HCT116 (cell line): ENCODE measurements at regions not wholly inside any gene's neighbourhood (a gene's known extent, or its start where the extent isn't known, plus 50 kb on each side); places are given as distances from the start of the nearest gene placed in this dataset.

Source experiments
- ATAC-seq: fragments of 200-7000 bp; cut with Tn5 transposase; 2 replicates; pipeline ENCODE4 v1.9.1; 2020; ENCODE audit warnings: mild to moderate bottlenecking, moderate library complexity
- BruUV-seq: library from RNA; stranded (reverse); fragments of 400-500 nt; replicated peaks from 2 replicates; lab custom pipeline; 2021; lab: Mats Ljungman, UMichigan
- CTCF ChIA-PET: fragments of 300-600 bp; sonication (Branson Sonifier 250); formaldehyde crosslinking; loops from one replicate; lab custom pipeline; 2021; ENCODE audit warnings: antibody characterized with exemption; lab: Charles Lee
- POLR2A ChIA-PET: fragments of 300-600, 350-600 bp; sonication (Branson Sonifier 250); formaldehyde crosslinking; loops from one replicate; lab custom pipeline; 2021; ENCODE audit warnings: antibody characterized with exemption; lab: Charles Lee
- RAD21 ChIA-PET, 2 experiments: fragments of 300-600 bp; sonication (Branson Sonifier 250); formaldehyde crosslinking; loops; one replicate each; lab custom pipeline; 2023; ENCODE audit warnings: low total read pairs in 2 of 2; ENCODE audit not compliant: uncharacterized antibody in 2 of 2, unreplicated experiment in 2 of 2, low non-redundant PET in 1 of 2; lab: Charles Lee
- DNase-seq: peaks from one replicate; pipeline ENCODE4 v3.0.0-alpha.2; 2010; ENCODE audit warnings: low read depth, low spot score
- H2AFZ ChIP-seq: fragments of 200-600 bp; shearing (Covaris generic), sonication (generic); 2 replicates; pipeline ENCODE4 v1.6.1; 2017; ENCODE audit warnings: low read depth, mixed run types, mixed read lengths, antibody characterized with exemption, low read length; ENCODE audit not compliant: poor library complexity, severe bottlenecking
- H3K27ac ChIP-seq: 2 replicates; pipeline ENCODE4 v1.5.1; 2012; ENCODE audit warnings: low read depth, low read length
- H3K27me3 ChIP-seq: fragments of 200-600 bp; sonication (generic); 2 replicates; pipeline ENCODE4 v1.6.1; 2016; ENCODE audit warnings: mixed run types, low read length, mixed read lengths; ENCODE audit not compliant: insufficient read depth
- H3K36me3 ChIP-seq, 2 experiments: fragments of 200-500 bp in 1 of 2; fragments of 200-600 bp in 1 of 2; sonication (Bioruptor generic) in 1 of 2; sonication (generic) in 1 of 2; 2 replicates each; pipeline versions ENCODE4 v1.5.1 to v1.6.1; 2014 to 2016; ENCODE audit warnings: low read length in 2 of 2, inconsistent platforms in 1 of 2, mixed read lengths in 1 of 2, mixed run types in 1 of 2; ENCODE audit not compliant: insufficient read depth in 2 of 2, control insufficient read depth in 1 of 2
- H3K4me1 ChIP-seq, 2 experiments: fragments of 200-600 bp in 1 of 2; sonication (generic) in 1 of 2; 2 replicates each; pipeline versions ENCODE4 v1.5.1 to v1.6.1; 2012 to 2017; ENCODE audit warnings: low read length in 2 of 2, inconsistent platforms in 1 of 2, mild to moderate bottlenecking in 1 of 2, mixed read lengths in 1 of 2, mixed run types in 1 of 2, moderate library complexity in 1 of 2; ENCODE audit not compliant: insufficient read depth in 2 of 2, control insufficient read depth in 1 of 2
- H3K4me2 ChIP-seq: fragments of 200-600 bp; sonication (generic); 2 replicates; pipeline ENCODE4 v1.6.1; 2017; ENCODE audit warnings: mixed run types, low read length, mixed read lengths
- H3K4me3 ChIP-seq, 2 experiments: fragments of 200-600 bp in 1 of 2; sonication (generic) in 1 of 2; replicated peaks in 1 of 2; 2 replicates each; pipeline ENCODE4 v1.5.1; 2011 to 2016; ENCODE audit warnings: low read length in 2 of 2, control low read depth in 1 of 2, low read depth in 1 of 2, mild to moderate bottlenecking in 1 of 2, mixed read lengths in 1 of 2, mixed run types in 1 of 2
- H3K79me2 ChIP-seq: fragments of 200-600 bp; sonication (generic); 2 replicates; pipeline ENCODE4 v1.6.1; 2017; ENCODE audit warnings: mild to moderate bottlenecking, mixed run types, low read length, moderate library complexity, mixed read lengths; ENCODE audit not compliant: insufficient read depth
- H3K9ac ChIP-seq: fragments of 200-600 bp; sonication (generic); 2 replicates; pipeline ENCODE4 v1.6.1; 2016; ENCODE audit warnings: low read length, mixed read lengths
- H3K9me2 ChIP-seq: fragments of 200-600 bp; sonication (generic), shearing (Covaris generic); 2 replicates; pipeline ENCODE4 v1.6.1; 2017; ENCODE audit warnings: mixed run types, mild to moderate bottlenecking, moderate library complexity; ENCODE audit not compliant: insufficient read depth
- H3K9me3 ChIP-seq, 2 experiments: fragments of 200-500 bp in 1 of 2; fragments of 200-600 bp in 1 of 2; sonication (Bioruptor generic) in 1 of 2; sonication (generic) in 1 of 2; 2 replicates each; pipeline ENCODE4 v1.6.1; 2014 to 2017; ENCODE audit warnings: low read length in 2 of 2, mixed read lengths in 2 of 2, inconsistent platforms in 1 of 2, low read depth in 1 of 2, mild to moderate bottlenecking in 1 of 2, mixed run types in 1 of 2, moderate library complexity in 1 of 2; ENCODE audit not compliant: control insufficient read depth in 1 of 2, insufficient read depth in 1 of 2
- H4K20me1 ChIP-seq: fragments of 200-600 bp; sonication (generic), shearing (Covaris generic); 2 replicates; pipeline ENCODE4 v1.6.1; 2017; ENCODE audit warnings: mixed run types, mild to moderate bottlenecking, moderate library complexity; ENCODE audit not compliant: insufficient read depth
- CBX3 ChIP-seq: IDR thresholded peaks from 2 replicates; pipeline ENCODE4 v1.6.1; 2012; ENCODE audit warnings: low read depth
- CTCF ChIP-seq, 3 experiments: fragments of 200-600 bp in 1 of 3; sonication (generic) in 1 of 3; IDR thresholded peaks in 2 of 3; conservative IDR thresholded peaks in 1 of 3; 2 replicates each; pipeline ENCODE4 v1.5.1; 2012 to 2017; ENCODE audit warnings: low read depth in 2 of 3, low read length in 2 of 3, antibody characterized with exemption in 1 of 3, borderline replicate concordance in 1 of 3, control low read depth in 1 of 3, mild to moderate bottlenecking in 1 of 3, mixed read lengths in 1 of 3, mixed run types in 1 of 3, moderate library complexity in 1 of 3; ENCODE audit not compliant: insufficient read depth in 1 of 3
- EGR1 ChIP-seq: IDR thresholded peaks from 2 replicates; pipeline ENCODE4 v1.6.1; 2012; ENCODE audit warnings: low read depth
- ELF1 ChIP-seq: IDR thresholded peaks from 2 replicates; pipeline ENCODE4 v1.6.1; 2012; ENCODE audit warnings: low read depth, borderline replicate concordance
- EZH2phosphoT487 ChIP-seq: fragments of 200-600 bp; IDR thresholded peaks from 2 replicates; pipeline ENCODE4 v1.6.1; 2018; ENCODE audit warnings: antibody characterized with exemption, borderline replicate concordance
- FOSL1 ChIP-seq: IDR thresholded peaks from 2 replicates; pipeline ENCODE4 v1.6.1; 2012; ENCODE audit warnings: low read depth
- JUND ChIP-seq: IDR thresholded peaks from 2 replicates; pipeline ENCODE4 v1.6.1; 2012
- POLR2AphosphoS5 ChIP-seq: IDR thresholded peaks from 2 replicates; pipeline ENCODE4 v1.6.1; 2011; ENCODE audit warnings: mild to moderate bottlenecking, low read depth, low read length, moderate library complexity
- REST ChIP-seq: IDR thresholded peaks from 2 replicates; pipeline ENCODE4 v1.6.1; 2012; ENCODE audit warnings: low read depth
- SP1 ChIP-seq: IDR thresholded peaks from 2 replicates; pipeline ENCODE4 v1.6.1; 2012; ENCODE audit warnings: low read depth
- SRF ChIP-seq: IDR thresholded peaks from 2 replicates; pipeline ENCODE4 v1.6.1; 2012; ENCODE audit warnings: low read depth
- TCF7L2 ChIP-seq: IDR thresholded peaks from 2 replicates; pipeline ENCODE4 v1.7.0; 2011; ENCODE audit warnings: borderline replicate concordance, inconsistent platforms; ENCODE audit not compliant: insufficient read depth, insufficient read length; ENCODE audit errors: extremely low read depth
- YY1 ChIP-seq: IDR thresholded peaks from 2 replicates; pipeline ENCODE4 v1.6.1; 2011; ENCODE audit warnings: low read length, low read depth, moderate library complexity, mild to moderate bottlenecking; ENCODE audit not compliant: insufficient replicate concordance; ENCODE audit errors: extremely low read depth
- ZBTB33 ChIP-seq: IDR thresholded peaks from 2 replicates; pipeline ENCODE4 v1.6.1; 2011; ENCODE audit warnings: mild to moderate bottlenecking, low read length, moderate library complexity; ENCODE audit not compliant: insufficient replicate concordance; ENCODE audit errors: extremely low read depth
- ZFX ChIP-seq: fragments of 450-650 bp; IDR thresholded peaks from 2 replicates; pipeline ENCODE4 v1.6.1; 2017
- ZNF274 ChIP-seq: fragments of 200-500 bp; sonication (Bioruptor generic); IDR thresholded peaks from 2 replicates; pipeline ENCODE4 v1.6.1; 2014; ENCODE audit warnings: mild to moderate bottlenecking, low read depth, low read length, inconsistent platforms
- intact Hi-C: fragments of 100-400 bp; cut with micrococcal nuclease; formaldehyde crosslinking; loops from 2 replicates; pipeline ENCODE4 v1.10.0; 2022

- TF ChIP-seq ZBTB33 (no peak), POLR2AphosphoS5 (no peak), SRF (no peak), EZH2phosphoT487 (no peak), REST (no peak)
Measured at GRCh38 chr4:162803378-162803777, 363.3 kb downstream of the NAF1 start (continued).

GRCh38 chr4:162797108-162797507 is 369.6 kb downstream of the NAF1 start:
- H3K9ac ChIP-seq: no peak overlapping the region
- no peaks in the 10 kb centered on the region; a peak in 1 of 4 replicates for H3K36me3 ChIP-seq
- DNase-seq (no peak), ATAC-seq (no peak)
- no peaks in the 10 kb centered on the region for H3K9me2 ChIP-seq
- H3K27me3 ChIP-seq: no peaks in the 10 kb centered on the region
- intact Hi-C loops: no loop called here
- H3K79me2 ChIP-seq: no peaks in the 10 kb centered on the region
- H3K4me2 ChIP-seq: no peak overlapping the region
- no peak overlapping the region for H2AFZ ChIP-seq
- ChIA-PET POLR2A (no interaction called here), RAD21 (no interaction called here), CTCF (no interaction called here)
- no peak overlapping the region for H3K4me3 ChIP-seq
- H3K4me1 ChIP-seq: no peaks in the 10 kb centered on the region
- 0 out of 2 replicates have a peak, but pooled peaks cover 3% of the 10 kb centered on the region for H4K20me1 ChIP-seq
- H3K27ac ChIP-seq: no peak overlapping the region
- no TSS peak for BruUV-seq
- H3K9me3 ChIP-seq: no peaks in the 10 kb centered on the region
- no peak for TF ChIP-seq CTCF (IDR thresholded peaks at IDR 0.05 in 2 of 3, conservative IDR thresholded peaks at IDR 0.05 in 1 of 3; ENCODE audit: borderline replicate concordance in 1 of 3, insufficient read depth in 1 of 3, low read depth in 2 of 3, low read length in 2 of 3)
- TF ChIP-seq FOSL1: no peak
- no peak for TF ChIP-seq JUND
- no peak for TF ChIP-seq SP1
- no peak for TF ChIP-seq EGR1
- no peak for TF ChIP-seq ELF1
- no peak for TF ChIP-seq YY1
- no peak for TF ChIP-seq CBX3
- no peak for TF ChIP-seq ZBTB33
- TF ChIP-seq SRF: no peak
- no peak for TF ChIP-seq ZFX
- TF ChIP-seq ZNF274: no peak
- no peak for TF ChIP-seq TCF7L2
